HL-60 (cell line): ENCODE measurements at regions not wholly inside any gene's neighbourhood (a gene's known extent, or its start where the extent isn't known, plus 50 kb on each side); places are given as distances from the start of the nearest gene placed in this dataset.

Experiments used
- GABPA ChIP-seq: IDR thresholded peaks from 2 replicates; pipeline ENCODE4 v1.6.1; 2012; ENCODE audit warnings: low read depth
- TF ChIP-seq, protein P1 (sequence below): IDR thresholded peaks from one replicate; pipeline ENCODE4 v1.5.1; 2011; ENCODE audit warnings: low read length, control low read depth, inconsistent platforms; ENCODE audit not compliant: insufficient read depth

DNA sequence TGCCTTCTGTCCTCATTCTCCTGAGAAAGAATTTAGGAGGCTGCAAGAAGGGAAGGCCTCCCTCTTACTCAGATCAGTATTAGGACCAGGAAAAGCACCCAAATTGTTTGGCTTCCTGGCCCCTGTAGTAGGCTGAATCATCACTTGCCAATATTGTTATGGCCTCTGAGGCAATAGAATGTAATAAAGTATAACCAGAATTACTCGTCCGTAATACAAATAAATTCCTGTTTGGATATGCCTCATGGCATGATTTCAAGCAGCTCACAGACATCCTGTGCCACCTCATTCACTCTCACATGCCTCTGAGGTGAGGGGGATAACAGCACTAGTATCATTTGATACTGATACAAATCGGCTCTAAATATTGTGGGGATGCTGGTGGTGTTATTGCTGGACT is 427.3 kb downstream of the ISL1 start:
- TF ChIP-seq, protein P1, sequence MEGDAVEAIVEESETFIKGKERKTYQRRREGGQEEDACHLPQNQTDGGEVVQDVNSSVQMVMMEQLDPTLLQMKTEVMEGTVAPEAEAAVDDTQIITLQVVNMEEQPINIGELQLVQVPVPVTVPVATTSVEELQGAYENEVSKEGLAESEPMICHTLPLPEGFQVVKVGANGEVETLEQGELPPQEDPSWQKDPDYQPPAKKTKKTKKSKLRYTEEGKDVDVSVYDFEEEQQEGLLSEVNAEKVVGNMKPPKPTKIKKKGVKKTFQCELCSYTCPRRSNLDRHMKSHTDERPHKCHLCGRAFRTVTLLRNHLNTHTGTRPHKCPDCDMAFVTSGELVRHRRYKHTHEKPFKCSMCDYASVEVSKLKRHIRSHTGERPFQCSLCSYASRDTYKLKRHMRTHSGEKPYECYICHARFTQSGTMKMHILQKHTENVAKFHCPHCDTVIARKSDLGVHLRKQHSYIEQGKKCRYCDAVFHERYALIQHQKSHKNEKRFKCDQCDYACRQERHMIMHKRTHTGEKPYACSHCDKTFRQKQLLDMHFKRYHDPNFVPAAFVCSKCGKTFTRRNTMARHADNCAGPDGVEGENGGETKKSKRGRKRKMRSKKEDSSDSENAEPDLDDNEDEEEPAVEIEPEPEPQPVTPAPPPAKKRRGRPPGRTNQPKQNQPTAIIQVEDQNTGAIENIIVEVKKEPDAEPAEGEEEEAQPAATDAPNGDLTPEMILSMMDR, result no peak
- TF ChIP-seq GABPA, result no peak
